Left colon (tissue), 2 donors: ENCODE measurements at regions not wholly inside any gene's neighbourhood (a gene's known extent, or its start where the extent isn't known, plus 50 kb on each side); places are given as distances from the start of the nearest gene placed in this dataset.

Experiments
- ATAC-seq: fragments of 200-7000 bp; cut with Tn5 transposase; one replicate; pipeline ENCODE4 v1.9.1; 2020; ENCODE audit warnings: mild to moderate bottlenecking, moderate library complexity
- DNase-seq, 2 donors: peaks; one replicate each; pipeline ENCODE4 v3.0.0-alpha.2; 2020
- intact Hi-C, 2 donors: fragments of 100-400 bp; cut with DNase I in 1 of 2; cut with micrococcal nuclease in 1 of 2; formaldehyde crosslinking; loops; one replicate each; pipeline versions ENCODE4 v1.11.2 to v1.14.0; 2022; cut with DNase I, micrococcal nuclease
- donor health status: DM: no; HTN: no; CAD: no.
- donor health status: DM: yes; HTN: yes; CAD: no.

- ATAC-seq (no peak), DNase-seq (no peak)
- intact Hi-C loops, result no loop called here
Observed at GRCh38 chr9:106283769-106284168, 579.2 kb upstream of the ZNF462 start.

- ATAC-seq, result no peak
- no peak for DNase-seq
- intact Hi-C loops, result no loop called here
Observed at GRCh38 chr9:106284296-106284695, 578.7 kb upstream of the ZNF462 start.

DNA sequence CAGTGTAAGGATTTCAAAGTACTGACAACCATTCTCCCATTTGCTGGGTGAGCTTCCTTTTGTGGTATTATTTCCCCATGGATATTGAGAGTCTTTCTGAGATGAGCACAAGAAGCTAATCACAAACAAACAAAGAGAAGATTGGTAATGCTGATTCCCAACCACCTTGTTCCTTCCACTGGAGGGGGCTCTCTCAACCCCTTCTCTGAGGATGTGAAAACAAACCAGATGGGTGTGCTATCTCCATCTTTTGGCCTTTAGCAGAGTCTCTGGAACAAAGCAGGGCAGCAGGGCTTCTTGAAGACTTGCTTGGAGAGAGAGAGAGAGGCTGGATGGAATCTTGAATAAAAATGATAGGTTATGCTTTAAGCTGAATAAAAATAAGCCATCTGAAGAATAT lies 576.7 kb upstream of the ZNF462 start:
- DNase-seq (no peak), ATAC-seq (no peak)
- intact Hi-C loops, result no loop called here

DNA sequence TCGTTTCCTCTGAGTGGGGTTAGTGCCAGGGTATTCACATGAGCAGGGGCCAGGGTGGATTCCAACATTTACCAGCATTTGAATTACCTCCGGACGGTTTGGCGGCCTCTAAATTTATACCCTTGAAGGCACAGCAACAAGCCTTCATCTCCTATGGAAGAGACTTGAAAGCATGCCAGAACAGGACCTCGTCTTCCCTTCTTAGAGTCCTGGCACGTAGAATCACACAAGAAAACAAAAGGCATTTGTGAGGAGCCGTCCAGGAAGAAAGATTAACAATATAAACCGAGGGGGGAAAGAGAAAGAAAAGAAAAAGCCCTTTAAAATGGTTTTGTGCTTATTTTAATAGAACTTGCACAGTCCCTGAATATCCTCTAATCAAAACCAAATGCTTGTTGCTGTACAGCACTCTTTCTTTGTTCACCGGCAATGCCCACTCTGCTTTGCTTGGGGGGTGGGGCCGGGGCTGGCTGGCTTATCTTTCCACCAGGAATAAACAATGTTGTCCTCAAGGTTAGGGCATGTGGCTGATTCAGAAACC lies 575.8 kb upstream of the ZNF462 start:
- DNase-seq (no peak), ATAC-seq (no peak)
- intact Hi-C loops, result no loop called here

DNA sequence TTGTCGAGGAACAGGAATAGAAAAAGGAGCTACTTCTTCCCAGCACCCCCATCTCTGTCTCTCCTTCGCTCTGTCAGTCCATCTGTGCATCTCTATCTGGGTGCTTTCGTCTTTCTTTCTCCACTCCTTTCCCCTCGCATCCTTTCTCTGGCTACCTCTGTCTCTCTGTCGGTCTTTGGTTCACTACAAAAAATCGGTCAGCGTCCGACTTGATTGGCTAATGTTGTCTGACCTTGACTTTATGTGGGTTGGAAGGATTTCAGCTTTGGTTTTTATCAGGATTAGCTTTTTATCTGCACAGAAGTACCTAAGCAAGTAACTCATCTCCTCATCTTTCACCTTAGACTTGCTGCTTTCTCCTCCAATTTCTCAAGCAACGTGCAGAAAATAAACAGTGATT lies 575.2 kb upstream of the ZNF462 start:
- DNase-seq, result no peak
- ATAC-seq, result no peak
- intact Hi-C loops, result no loop called here

- DNase-seq, result no peak
- ATAC-seq, result no peak
- intact Hi-C loops, result no loop called here
Observed at GRCh38 chr9:106288689-106289088, 574.3 kb upstream of the ZNF462 start.

- ATAC-seq, result no peak
- intact Hi-C loops, result no loop called here
- no peak for DNase-seq
Observed at GRCh38 chr9:106291786-106292185, 571.2 kb upstream of the ZNF462 start.

GRCh38 chr9:106296426-106296825 lies 566.5 kb upstream of the ZNF462 start:
- intact Hi-C loops, result no loop called here
- ATAC-seq, result no peak
- DNase-seq, result no peak

GRCh38 chr9:106298997-106299396 lies 564.0 kb upstream of the ZNF462 start:
- intact Hi-C loops, result no loop called here

DNA sequence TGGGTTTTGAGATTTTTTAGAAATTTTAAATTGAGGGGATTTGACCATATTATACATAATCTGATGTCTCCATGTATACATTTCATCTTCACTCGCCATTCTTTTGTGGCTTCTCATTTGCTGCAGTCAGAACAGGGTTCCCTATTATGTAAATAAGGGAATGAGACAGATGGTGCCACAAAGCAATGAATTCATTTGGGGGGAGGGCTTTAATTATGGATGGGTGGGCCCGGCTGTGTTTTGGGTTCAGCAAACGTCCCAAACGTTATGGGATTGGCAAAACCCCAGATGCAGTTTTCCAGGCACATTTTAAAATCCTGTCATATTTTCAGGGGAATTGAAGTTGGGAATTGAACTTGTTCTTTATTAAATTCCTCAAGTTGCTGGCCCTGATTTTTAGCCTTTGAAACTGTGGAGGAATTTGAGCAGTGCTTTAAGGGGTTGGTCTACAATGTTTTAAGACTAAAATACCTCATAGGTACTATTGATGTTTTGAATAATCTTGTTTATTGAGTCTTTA lies 558.5 kb upstream of the ZNF462 start:
- DNase-seq, result no peak
- intact Hi-C loops, result no loop called here
- no peak for ATAC-seq

More at GRCh38 chr9:106298997-106299396, 564.0 kb upstream of the ZNF462 start:
- ATAC-seq (no peak), DNase-seq (no peak)

GRCh38 chr9:106305428-106306133 lies 557.4 kb upstream of the ZNF462 start:
- DNase-seq (no peak), ATAC-seq (no peak)

GRCh38 chr9:106307670-106308069 lies 555.3 kb upstream of the ZNF462 start:
- intact Hi-C loops, result no loop called here
- DNase-seq, result no peak
- no peak for ATAC-seq

More at GRCh38 chr9:106305428-106306133, 557.4 kb upstream of the ZNF462 start:
- intact Hi-C loops, result no loop called here

DNA sequence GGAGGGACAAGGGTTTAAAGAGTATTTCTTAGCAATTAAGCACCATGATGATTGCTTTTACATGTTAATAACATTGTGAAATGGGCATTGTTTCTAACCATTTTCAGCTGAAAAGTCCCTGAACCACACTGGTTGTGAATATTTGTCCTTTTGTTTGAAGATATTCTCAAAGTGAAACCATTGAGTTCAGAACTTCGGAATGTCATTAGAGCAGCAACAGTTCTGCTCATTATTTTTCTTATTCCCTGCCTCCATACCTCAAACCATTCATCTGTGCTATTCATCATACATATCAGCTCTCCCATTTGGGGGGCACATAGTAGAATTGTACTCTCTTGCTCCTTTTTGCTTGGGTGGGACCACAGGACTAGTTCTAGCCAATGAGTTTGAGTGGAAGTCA lies 553.0 kb upstream of the ZNF462 start:
- DNase-seq (no peak), ATAC-seq (no peak)
- intact Hi-C loops, result no loop called here

DNA sequence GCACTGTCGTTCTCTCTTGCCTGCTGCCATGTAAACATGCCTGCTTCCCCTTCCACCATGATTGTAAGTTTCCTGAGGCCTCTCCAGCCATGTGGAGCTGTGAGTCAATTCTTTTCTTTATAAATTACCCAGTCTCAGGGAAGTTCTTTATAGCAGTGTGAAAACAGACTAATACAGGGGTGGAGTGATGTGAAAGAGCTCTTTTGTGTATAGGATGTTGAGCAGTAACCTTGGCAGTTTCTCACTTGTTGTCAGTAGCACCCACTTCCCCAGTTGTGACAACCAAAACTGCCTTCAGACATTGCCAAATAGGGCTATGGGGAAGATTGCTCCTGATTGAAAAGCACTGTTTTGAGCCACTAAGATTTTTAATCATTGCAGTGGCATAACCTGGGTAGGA lies 552.2 kb upstream of the ZNF462 start:
- intact Hi-C loops, result no loop called here
- ATAC-seq (no peak), DNase-seq (no peak)

DNA sequence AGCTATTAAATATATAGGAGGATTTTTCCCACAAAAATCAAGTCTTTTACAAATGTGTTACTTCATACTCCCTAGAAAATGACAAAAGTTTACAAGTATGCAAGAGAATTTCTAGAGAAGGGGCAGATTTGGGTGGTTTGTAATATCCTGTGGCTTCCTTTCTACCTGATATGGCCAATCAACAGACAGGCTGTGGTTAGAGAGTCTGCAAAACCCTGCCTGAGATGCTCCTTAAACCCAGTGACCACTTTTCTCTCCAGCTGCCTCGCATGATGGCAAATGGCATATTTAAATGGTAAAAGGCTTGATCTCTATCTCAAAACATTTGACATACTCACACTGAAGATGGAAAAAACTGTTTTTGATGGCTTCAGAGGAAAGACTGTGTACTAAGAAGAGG lies 550.1 kb upstream of the ZNF462 start:
- no peak for ATAC-seq
- intact Hi-C loops, result no loop called here

GRCh38 chr9:106314476-106314875 lies 548.5 kb upstream of the ZNF462 start:
- no peak for DNase-seq
- no peak for ATAC-seq
- intact Hi-C loops, result no loop called here

More for the DNA sequence above, 550.1 kb upstream of the ZNF462 start:
- DNase-seq, result no peak

DNA sequence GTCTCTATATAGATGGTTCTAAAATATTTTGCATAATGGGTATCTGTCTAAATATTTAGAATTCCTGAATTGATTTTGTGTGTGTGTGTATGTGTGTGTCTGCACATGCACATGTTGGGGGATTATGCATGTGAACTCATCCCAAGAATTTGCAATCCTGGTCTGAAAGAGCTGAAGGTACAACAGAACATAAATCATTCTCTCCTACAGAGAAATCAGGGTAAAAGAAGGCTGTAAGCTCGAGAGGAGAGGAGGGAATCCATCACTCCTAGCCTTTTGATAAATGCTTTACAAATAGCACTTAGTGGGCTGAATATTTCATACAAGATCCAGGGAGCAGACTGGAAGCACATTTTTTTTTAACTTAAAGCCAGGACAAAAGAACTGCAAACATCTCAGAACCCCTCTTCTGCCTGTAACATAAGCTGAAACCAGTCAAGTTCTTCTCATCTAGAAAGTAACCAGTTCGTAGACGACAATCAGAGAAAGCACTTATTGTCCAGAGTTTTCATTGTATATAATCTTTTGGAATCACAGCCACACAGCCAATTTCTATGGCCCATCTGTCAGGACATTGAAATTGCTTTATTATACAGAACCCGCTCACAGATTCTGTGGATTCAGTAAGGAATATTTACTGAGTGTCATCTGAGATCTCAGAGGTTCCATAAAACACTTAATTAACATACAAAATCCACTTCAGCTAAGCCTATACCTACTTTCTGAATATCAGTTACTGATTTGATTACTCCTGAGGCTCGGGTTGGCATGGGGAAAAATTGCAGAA lies 541.4 kb upstream of the ZNF462 start:
- intact Hi-C loops, result no loop called here
- ATAC-seq, result no peak

DNA sequence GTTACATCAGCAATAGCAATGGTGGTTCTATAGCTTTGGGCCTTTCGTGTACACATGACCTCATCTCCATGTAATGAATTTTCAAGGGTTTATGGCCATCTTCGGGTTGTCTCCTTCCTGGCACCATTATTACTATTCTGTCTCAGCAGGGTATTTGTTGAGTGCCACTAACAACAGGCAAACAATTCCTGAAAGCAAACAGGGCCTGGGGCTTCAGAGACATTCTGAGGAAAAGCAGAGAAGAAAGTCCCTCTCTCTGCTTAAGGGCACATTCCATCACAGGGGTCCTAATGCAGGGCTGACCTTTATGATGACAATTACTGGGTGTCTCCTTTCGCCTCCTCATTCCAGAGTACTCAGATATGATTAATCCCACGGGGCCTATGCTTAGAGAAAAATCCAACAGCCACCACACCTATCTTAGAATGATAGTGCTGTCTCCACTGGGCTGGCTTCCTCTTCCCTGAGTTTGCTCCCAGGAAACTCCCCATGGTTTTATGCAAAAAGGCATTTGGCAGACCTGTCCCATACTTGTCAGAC lies 540.2 kb upstream of the ZNF462 start:
- no peak for DNase-seq
- ATAC-seq, result no peak
- intact Hi-C loops, result no loop called here

More for the DNA sequence above, 541.4 kb upstream of the ZNF462 start:
- no peak for DNase-seq

GRCh38 chr9:106324053-106324585 lies 538.8 kb upstream of the ZNF462 start:
- intact Hi-C loops, result no loop called here
- DNase-seq, result no peak
- ATAC-seq, result no peak
